ENCODE measurements at regions not wholly inside any gene's neighbourhood (a gene's known extent, or its start where the extent isn't known, plus 50 kb on each side); places are given as distances from the start of the nearest gene placed in this dataset.

- DNase-seq: no peak
Measured at GRCh38 chr3:17945018-17945798, 202.8 kb upstream of the TBC1D5 start.

DNA sequence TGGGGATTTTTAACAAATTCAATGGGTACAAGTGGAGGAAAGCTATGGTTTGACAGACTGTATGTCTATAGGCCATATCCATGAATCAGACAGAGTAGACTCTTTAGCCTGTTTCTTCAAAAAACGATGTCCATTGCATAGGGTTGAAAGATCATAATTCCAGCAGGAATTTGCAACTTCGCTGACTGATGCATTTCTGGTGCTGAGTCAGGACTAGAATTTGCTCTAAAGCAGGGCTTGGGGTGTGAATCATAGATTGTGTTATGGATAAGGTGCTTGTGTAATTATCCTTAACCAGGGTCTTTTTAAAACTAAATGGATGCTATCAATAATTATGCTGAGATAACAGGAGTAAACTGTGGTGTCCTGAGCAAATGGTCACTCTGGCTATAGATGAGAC lies 200.4 kb upstream of the TBC1D5 start:
- no peak for DNase-seq

DNA sequence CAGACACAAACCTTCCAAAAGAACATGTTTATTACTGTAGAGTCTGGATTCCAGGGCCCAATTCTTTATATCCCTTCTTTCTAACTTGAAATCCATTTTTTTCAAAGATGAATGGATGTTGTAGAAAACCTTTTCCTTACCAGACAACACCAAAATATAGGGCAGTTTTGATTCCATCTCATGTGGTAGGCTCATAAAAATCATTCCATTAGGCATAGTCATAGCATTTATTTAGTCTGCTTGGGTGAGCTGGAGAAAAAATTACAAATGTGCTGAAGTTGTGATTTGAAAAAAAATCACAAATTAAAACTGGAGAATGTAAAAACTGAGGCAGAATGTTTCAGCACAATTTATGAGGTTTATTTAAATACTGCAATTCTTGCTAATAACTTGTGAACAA lies 199.3 kb upstream of the TBC1D5 start:
- DNase-seq: no peak

DNA sequence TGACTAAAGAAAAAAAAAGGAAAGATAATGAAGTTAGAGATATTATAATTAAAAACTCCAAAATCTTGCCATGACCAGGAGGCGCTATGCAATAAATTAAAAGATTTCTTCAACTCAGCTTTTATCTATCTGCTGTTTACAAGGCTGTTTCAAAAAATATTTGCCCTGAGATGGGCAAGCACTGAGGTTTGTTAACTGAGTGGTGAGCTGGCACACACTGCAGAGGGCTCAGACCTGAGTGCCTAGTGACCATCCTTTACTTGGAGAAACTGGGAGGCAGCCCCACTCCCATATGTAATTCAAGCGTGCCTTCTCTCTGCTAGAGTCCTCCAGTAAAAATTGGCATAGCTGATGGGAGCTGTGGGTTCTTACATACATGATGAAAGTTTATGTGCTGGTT lies 198.7 kb upstream of the TBC1D5 start:
- no peak for DNase-seq

DNA sequence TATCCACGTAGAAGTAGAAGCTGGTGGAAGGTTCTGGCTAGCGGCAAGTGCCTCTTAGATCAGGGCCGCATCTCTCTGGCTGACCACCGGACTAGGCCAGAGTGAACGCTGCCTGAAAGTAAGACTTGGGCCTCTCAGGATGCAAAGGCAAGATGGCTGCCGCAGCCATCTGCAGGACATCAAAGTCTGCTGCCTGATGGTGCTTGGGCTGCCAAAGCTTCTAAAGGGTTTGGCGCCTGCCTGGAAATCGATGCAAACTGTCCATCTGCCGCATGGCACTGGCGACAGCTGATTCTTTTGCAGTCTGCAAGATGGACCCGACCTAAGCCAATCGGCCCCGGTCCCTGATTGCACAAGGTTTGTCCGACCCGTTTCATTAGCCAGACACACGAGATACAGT lies 196.7 kb upstream of the TBC1D5 start:
- no peak for DNase-seq

DNA sequence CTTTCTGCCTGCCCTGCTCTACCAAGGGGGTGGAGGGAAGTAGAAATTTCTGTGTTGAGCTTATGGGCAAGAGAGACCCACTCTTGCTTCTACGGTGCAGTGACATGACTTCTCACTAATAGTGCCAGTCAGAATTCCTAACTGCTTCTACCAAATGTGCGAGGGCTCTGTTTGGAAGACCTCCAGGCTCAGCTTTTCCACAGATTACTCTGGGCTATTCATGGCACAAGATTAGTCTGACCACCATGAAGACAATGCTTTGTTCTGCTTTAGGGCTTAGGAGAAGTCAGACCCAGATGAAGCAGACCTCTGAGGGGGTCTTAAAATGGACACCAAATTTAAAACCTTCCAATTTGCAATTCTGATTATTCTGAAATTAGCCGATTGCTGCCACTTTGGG lies 195.9 kb upstream of the TBC1D5 start:
- DNase-seq: no peak

GRCh38 chr3:17936736-17937480 lies 194.5 kb upstream of the TBC1D5 start:
- no peak for DNase-seq

DNA sequence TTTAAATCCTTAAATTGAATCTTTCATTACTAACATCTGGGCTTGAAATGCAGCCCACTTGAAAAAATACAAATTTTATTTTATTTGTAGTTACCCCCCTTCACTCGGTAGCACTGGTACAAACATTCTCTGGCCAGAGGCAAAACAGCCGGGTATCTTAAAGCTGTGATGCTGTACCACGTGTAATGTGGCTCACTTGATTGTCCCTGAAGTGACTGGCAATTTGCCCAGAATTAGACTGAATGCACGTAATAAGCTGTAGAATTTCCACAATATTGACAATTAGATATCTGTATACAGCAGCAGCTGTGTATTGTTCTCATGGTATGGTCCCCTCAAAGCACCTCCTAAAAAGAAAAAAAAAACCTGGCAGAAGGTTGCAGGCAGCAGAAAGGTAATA lies 192.8 kb upstream of the TBC1D5 start:
- DNase-seq: peak; percentile 8

GRCh38 chr3:17932136-17932771 lies 189.8 kb upstream of the TBC1D5 start:
- DNase-seq: no peak

GRCh38 chr3:17931131-17931530 lies 188.7 kb upstream of the TBC1D5 start:
- DNase-seq: no peak

DNA sequence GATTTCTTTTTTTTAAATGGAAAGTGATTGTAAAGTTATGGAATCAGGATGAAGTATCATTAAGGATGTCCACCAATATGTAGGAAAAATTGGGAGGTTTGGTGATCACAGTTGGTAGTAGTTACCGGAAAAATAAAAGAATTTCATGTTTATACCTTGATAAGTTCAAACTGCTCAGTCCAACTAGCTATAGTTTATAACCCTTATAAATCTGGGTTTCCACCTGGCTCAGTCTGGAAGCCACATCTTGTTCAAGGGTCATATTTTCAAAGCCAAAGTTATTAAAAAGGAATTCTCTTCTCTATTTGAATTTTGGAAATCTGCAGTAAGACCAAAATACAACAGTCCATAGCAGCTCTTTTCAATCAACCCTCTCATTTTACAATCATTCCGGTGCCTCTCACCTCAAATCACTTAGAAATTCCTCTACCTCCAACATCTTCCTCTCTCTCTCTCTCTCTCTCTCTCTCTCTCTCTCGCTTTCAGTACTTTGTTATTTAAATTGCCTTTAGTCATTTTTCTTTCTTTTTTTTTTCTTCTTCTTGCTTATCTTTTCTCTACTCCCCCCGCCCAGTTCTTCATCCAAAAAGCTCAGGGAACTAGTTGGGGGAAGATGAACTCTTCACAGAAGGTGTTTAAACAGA lies 186.2 kb upstream of the TBC1D5 start:
- DNase-seq: no peak

GRCh38 chr3:17927036-17927435 lies 184.6 kb upstream of the TBC1D5 start:
- no peak for DNase-seq

- no peak for DNase-seq
Measured at GRCh38 chr3:17915341-17915740, 172.9 kb upstream of the TBC1D5 start.

- no peak for DNase-seq
Measured at GRCh38 chr3:17913359-17913758, 170.9 kb upstream of the TBC1D5 start.

GRCh38 chr3:17911986-17912760 lies 169.7 kb upstream of the TBC1D5 start:
- no peak for DNase-seq

DNA sequence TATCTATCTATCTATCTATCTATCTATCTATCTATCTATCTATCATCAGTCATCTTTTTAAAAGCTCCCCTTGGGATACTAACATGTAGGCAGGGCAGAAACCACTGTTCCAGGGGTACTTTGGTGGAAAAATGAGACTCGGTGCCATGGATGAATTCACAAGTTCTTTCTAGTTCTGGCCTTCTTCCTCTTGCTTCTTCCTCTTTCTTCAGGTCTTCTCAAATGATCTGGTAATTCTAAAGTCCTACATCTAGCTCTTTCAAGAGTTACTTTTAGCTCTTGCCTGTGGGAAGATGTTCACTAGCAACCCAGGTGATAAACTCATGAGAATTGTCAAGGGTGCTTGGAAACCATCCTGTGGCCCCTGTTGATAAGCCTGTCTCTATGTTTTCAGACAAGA lies 168.5 kb upstream of the TBC1D5 start:
- no peak for DNase-seq

DNA sequence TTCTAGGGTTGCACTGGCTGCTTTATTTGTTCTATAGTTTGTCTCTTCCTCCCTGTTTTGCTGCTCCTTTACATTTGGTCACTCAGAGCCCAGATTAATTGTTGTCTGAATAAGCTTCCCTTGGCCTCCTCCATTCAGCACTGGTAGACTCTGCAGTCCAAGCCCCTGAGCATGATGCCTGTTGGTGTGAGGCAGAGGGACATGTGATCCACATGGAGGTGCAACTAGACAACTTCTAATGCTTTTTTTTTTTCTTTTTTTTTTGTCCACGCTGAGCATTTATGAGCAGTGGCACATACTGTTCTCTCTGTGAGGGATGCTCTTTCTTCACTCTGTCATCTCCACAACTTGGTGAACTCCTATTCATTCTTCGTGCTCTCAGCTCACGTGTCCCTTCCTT lies 167.3 kb upstream of the TBC1D5 start:
- no peak for DNase-seq

GRCh38 chr3:17908399-17909191 lies 166.2 kb upstream of the TBC1D5 start:
- DNase-seq: no peak

DNA sequence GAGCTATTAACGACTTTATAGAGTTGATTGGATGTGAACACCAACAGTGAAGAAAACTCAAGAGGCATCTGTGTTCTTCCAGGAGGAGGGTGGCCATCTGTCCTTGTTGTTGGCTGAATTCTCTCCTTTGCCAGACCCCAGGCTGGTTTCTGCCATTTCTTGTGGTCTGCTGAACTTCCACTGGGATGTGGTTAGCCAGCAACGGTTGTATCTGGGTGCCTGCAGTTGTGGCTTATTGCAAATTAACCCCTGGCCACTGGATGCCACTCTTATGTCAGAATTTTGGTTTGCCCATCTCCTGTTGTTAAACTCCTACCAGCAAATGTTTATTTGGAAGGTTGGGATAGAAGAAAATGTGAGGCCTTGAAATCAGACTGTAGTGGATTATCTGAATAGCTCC lies 163.6 kb upstream of the TBC1D5 start:
- DNase-seq: no peak

- DNase-seq: no peak
Measured at GRCh38 chr3:17901893-17902292, 159.5 kb upstream of the TBC1D5 start.

DNA sequence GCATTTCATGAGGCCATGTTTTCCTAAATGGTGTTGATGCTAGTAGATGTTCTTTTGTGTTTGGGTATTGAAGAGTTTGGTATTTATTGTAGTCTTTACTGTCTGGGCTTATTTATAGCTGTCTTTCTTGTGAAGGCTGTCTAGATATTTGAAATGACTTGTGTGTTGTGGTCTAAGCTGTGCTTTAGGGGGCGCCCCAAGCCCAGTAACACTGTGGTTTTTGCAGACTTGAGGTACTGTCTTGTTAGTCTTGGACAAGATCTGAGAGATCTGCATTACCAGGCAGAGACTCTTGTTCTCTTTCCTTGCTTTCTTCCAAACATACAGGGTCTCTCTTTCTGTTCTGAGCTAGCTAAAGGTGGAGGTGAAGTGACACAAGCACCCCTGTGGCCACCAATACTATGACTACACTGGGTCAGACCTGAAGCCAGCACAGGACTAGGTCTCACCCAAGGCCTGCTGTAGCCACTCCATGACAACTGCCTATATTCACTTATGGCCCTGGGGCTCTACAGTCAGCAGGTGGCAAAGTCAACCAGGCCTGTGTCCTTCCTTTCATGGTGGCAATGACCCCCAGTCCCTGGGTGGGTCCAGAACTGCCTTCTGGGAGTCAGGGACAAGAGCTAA lies 152.1 kb upstream of the TBC1D5 start:
- DNase-seq: no peak
